GM21619 (cell line): ENCODE measurements at regions not wholly inside any gene's neighbourhood (a gene's known extent, or its start where the extent isn't known, plus 50 kb on each side); places are given as distances from the start of the nearest gene placed in this dataset.
"Not testable (repeated sequence)": the region's sequence is repeated elsewhere in the genome, so short reads cannot be mapped to it uniquely, and the experiment has no call there.

Experiments
- ATAC-seq: cut with Tn5 transposase; IDR thresholded peaks from one replicate; pipeline ENCODE4 v1.9.1; 2021; ENCODE audit not compliant: unreplicated experiment

GRCh38 chr11:15686259-15686658 is 571.5 kb downstream of the INSC start:
- not testable (repeated sequence) for ATAC-seq

- no peak for ATAC-seq
Measured at GRCh38 chr11:15687342-15687741, 572.6 kb downstream of the INSC start.

- no peak for ATAC-seq
Measured at GRCh38 chr11:15688351-15688792, 573.6 kb downstream of the INSC start.

DNA sequence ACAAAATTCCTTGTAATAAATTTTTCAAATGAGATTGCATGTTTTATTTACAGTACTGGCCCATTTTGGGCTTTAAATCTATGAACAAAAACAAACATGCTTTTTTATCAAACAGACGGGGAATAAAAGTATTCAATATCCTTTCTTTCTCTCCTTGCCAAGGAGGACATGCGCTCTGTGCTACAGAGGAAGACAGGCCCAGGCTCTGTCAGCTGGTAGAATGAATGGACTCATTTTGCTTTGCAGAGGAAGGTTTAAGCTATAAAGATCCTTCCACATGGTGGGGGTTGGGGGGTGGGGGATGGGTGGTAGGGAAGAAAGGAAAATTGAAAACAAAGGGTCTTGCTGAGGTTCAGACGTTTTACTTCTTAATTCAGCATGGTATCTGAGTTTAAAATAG is 575.6 kb downstream of the INSC start:
- ATAC-seq, result no peak

GRCh38 chr11:15692739-15693138 is 578.0 kb downstream of the INSC start:
- ATAC-seq, result no peak

- no peak for ATAC-seq
Measured at GRCh38 chr11:15695096-15695721, 580.5 kb downstream of the INSC start.

- ATAC-seq, result no peak
Measured at GRCh38 chr11:15696069-15696468, 581.3 kb downstream of the INSC start.

DNA sequence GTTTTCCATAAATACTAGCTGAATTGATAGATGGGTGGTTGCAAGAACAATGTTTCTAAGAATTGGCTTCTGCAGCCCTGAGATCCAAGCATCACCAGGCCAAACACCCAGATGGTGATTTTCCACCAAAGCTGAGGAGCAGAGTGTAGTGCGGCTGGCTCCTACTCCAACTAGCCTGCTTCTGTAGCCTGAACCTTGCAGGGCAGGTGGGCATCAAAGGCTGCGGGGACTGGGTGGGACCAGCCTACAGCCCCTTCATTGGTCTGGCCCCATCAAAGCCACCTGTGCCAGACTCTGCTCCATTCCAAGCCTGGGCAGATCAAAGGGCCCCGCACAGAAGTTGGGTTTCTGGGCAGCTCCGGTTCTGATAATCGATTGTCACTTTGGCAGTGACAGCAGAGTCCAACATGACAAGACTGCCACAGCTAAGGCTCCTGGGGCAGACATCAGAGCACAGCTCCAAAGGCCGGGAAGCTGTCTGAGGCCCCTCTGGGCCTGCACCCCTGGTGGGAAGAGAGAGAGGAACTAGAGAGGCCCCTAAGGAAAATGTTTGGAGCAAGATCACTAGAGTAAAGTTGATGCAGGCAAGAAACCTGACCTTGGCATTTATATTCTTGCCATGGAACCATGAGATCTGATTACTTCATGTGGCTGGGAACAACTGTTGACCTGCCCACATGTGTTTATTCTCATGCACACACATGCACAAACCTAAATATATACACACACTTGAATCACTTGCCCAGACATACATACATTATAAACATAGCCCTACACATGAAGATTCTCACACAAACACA is 582.9 kb downstream of the INSC start:
- no peak for ATAC-seq

- no peak for ATAC-seq
Measured at GRCh38 chr11:15698855-15699254, 584.1 kb downstream of the INSC start.

GRCh38 chr11:15699978-15700377 is 585.3 kb downstream of the INSC start:
- no peak for ATAC-seq

DNA sequence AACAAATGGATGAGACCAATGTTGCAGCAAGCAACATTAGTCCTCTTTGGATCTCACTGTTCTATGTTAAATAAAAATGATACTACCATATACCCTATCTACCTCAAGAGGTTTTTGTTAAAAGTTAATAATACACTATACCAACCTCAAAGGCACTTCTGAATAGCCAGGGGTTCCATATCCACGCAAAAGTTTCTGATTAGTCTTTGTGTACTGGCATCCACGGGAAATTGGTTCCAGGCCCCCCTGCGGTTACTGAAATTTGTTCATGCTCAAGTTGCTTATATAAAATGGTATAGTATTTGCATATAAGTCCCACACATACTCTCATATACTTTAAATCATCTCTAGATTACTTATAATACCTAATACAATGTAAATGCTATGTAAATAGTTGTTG is 585.7 kb downstream of the INSC start:
- no peak for ATAC-seq

DNA sequence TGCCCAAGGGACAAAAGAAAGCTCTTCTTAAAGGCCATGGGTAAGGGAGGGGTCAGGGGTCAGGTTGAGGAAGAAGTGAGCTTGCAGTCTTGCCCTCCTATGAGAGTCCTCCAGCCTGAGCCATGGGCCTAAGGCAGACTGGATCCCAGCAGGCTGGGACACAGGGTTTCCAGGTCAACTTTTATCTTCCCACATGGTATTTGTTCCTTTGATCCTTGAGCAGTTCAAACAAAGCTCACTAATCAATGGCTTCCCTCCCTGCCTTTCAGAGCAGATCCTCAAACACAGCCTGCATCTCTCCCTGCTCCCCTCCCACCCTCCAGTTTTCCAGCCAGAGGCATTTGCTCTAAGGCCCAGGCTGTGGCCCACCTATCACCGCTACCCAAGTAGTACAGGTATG is 589.3 kb downstream of the INSC start:
- no peak for ATAC-seq

DNA sequence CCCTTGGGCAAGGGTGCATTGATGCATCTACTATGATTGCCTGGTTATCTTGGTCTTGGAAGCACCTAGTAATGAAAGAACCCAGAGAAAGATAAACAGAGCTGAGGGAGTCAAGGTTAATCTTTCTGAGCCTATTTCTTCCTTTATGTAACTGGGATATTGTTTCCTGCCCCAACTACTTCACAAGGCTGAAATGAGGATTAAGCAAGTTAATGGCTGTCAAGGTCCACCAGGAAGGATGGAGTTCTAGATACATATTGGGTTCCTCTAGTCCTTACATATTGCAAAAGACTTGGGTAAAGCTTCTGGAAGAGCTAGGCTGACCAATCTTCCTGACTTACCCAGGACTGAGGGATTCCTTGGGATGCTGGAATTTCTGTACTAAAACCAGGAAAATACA is 589.8 kb downstream of the INSC start:
- ATAC-seq, result no peak

DNA sequence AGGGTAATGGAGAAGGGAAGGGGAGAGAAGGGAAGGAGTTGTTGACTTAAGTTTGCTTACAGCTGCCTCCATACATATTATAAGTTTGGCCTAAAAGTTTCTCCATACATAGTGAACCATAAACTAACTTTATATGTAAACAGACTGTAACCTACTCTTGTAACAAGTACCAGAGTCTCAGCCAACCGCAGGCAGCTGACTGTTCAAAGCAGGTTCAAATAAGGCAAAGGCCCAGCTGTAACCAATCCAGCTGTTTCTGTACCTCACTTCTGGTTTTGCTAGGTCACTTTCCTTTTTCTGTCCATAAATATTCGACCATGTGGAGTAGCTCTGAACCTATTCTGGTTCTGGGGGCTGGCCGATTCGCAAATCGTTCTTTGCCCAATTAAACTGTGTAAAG is 591.2 kb downstream of the INSC start:
- ATAC-seq, result no peak

- no peak for ATAC-seq
Measured at GRCh38 chr11:15707194-15707593, 592.5 kb downstream of the INSC start.

GRCh38 chr11:15707971-15708370 is 593.2 kb downstream of the INSC start:
- ATAC-seq, result no peak

- ATAC-seq, result no peak
Measured at GRCh38 chr11:15710580-15711275, 596.0 kb downstream of the INSC start.

GRCh38 chr11:15711311-15711710 is 596.6 kb downstream of the INSC start:
- ATAC-seq, result no peak

GRCh38 chr11:15714641-15715399 is 600.1 kb downstream of the INSC start:
- ATAC-seq, result no peak

- no peak for ATAC-seq
Measured at GRCh38 chr11:15716550-15716949, 601.8 kb downstream of the INSC start.

DNA sequence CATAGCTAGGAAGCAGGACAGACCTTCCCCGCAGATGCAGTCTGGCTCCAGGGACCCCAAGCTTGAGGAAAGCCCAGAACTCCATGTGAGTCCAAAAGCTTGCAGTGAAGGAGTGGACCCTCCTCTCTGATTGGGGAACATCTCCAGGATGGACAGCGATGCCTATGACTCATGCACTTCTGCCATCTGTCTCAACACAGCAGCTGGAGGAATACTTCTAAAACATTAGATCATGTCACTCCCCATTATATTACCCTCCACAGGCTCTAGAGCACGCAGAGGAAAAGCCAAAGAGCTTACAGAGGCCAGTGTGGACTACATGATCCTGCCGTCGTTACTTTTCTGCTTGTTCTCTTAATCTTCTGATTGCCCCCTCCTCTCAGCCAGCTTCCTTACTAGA is 605.7 kb downstream of the INSC start:
- ATAC-seq, result no peak
